NCI-H226 (cell line): ENCODE measurements at regions not wholly inside any gene's neighbourhood (a gene's known extent, or its start where the extent isn't known, plus 50 kb on each side); places are given as distances from the start of the nearest gene placed in this dataset.

Experiments
- DNase-seq: peaks from one replicate; pipeline ENCODE4 v3.0.0-alpha.2; 2015

DNA sequence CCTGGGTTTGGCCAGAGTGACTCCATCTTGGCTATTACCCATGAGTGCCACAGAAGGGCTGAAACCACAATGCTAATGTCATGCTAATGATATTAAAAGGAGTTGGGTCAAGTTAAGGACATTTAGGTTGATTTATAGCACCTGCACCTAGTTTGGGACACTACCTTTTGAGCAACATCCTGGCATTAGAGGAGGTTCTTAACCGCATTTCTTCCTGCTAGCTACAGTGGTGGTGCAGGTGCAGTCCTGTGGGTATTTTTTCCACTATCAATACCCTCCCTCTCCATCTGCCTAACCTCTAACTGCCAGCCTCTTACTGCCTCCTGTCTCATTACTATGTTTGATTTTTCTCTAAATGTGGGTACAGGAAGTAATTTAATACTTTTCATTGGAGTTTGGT lies 1276.1 kb downstream of the FSTL5 start:
- DNase-seq: no peak

DNA sequence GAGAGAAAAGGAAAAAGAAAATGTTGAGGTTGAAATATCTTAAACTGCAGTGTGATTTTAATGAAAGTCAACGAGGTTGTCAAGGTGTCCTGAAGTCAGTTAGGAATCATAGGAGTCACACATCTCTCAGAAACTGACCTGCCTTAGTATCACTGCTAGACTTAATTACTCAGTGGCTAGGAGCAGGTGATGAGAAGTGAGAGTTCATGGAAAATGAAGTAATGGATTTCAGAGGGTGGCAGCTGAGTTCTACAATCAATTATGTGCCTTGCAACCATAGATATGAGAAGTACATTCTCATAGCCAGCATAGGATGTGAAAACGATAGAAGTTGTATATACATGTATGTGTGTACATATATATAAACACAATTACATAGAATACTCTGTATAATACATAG lies 1269.7 kb downstream of the FSTL5 start:
- DNase-seq: no peak

DNA sequence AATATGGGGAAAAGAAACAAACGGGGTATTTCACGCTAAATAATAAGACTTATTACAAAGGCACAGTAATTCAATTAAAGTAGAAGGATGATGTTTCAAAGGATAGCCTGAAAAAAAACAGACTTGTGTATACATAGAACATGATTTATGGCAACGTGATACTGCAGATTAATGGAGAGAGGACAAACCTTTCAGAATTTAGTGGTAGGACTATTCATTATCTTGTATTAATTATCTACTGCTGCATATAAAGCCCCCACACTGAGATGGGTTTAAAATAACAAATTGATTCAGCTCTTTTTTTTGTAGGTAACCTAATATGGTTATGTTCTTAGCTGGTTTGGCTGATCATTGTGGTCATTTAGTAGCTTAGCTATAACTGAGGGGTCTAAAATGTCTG lies 1269.0 kb downstream of the FSTL5 start:
- no peak for DNase-seq

DNA sequence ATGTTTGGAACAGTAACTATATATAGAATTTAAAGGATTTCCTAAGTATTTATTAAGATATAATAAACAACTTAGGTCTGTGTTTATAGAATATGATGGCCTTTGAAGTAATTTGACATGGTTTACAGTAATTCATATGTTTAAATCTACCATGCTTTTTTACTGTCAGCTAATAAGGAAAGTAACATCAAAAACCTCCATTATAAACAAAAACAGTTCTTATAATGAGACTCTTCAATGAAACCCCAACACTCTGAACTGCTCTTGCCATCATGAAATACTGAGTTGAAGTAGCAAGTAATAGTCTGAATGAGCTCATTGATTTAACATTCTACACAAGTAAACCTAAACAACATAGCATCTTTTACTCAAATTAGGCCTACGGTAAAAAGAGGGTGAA lies 1236.5 kb downstream of the FSTL5 start:
- DNase-seq: no peak

DNA sequence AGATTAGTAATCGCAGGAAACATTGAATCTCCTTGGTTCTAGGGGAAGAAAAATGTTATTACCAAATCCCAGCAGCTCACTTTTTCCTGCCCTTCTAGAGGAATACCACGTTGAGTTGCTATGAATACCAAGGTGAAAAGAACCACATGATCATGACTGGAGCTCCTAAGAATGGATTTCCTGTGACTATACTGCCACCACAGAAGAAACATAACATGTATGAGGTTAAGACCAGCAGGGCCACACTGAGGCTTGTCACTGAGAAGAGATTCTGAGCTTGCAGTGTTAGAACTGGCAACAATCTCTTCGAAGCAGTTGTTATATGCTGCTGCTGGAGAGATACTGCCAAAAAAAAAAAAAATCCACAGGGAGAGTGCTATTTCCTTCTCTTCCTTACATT lies 1235.3 kb downstream of the FSTL5 start:
- no peak for DNase-seq

DNA sequence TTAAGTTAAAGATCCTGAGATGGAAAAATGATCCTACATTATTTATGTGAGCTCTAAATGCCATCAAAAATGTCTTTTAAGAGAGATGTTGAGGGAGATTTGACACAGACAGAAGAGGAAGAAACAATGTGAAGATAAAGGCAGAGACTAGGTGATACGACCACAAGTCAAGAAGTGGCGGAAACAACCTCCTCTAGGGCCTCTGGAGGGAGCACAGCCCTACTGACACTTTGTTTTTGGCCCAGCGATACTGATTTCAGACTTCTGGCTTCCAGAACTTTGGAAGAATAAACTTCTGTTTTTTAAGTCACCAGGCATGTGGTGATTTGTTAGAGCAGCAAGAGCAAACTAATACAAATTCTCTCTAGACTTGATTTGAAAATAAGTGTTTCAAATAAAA lies 1216.1 kb downstream of the FSTL5 start:
- DNase-seq: no peak

DNA sequence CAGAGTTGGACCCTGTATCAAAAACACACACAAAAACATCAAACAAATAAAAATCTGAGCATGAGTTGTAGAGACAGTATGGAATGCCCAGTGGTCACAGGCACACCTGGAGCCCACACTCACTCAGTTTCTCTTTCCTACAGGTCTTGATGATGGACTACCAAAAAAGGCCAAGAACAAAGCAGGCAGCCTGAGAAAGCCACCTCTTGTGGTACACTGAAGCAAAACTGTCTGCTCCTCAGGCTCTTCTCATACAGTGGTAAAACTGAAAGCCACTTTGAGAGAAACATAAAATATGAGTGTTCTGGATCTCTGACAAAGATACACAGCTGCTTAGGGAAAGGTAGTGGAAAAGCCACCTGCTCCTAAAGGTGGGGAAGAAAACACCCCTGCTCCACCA lies 1206.9 kb downstream of the FSTL5 start:
- DNase-seq: no peak

DNA sequence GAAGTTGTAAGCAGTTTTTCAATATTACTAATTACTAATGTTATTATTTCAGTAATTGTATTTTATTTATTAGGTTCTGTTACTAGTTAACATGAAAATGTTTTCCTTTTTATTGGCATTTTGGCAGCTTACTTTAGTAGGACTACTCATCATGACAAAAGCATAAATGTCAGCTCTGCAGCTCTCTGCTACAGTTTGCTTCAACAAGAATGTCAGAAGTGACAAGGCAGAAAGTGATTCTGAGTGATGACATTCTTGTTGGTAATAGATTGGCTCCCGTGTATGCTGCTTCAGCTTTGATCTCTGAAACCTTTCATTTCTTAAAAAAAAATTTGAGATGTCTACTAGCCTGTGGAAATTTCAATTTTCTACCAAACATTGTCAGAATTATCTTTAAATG lies 1193.9 kb downstream of the FSTL5 start:
- no peak for DNase-seq

DNA sequence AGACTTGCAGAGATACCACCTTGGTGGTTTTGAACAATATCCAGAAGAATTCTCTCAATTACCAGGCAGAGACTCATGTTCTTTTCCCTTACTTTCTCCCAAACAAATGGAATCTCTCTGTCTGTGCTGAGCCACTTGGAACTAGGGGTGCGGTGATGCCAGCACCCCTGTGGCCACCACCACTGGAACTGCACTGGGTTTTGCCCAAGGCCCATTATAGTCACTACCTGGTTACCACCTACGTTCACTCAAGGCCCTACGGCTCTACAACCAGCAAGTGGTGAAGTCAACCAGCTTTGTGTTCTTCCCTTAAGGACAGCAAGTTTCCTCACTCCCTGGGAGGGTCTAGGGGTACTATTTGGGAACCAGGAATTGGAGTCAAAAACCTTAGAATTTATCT lies 1183.7 kb downstream of the FSTL5 start:
- DNase-seq: no peak

DNA sequence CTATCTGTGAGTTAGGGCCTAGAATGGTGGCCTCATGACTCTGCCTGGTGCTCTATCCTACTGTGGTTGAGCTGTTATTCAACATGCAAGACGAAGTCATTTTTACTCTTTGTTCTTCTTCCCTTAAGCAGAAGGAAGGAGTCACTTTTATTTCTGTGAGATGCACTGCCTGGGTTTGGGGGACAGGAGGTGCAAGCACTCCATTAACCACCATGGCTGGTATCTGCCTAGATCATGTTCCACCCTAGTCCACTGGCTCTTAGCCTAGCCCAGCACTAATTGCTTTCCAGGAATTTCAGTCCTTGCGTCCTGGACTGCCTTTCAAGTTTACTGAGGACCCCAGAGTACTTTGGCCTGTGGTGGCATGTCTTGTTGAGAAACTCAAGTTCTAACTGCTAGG lies 1182.7 kb downstream of the FSTL5 start:
- no peak for DNase-seq

DNA sequence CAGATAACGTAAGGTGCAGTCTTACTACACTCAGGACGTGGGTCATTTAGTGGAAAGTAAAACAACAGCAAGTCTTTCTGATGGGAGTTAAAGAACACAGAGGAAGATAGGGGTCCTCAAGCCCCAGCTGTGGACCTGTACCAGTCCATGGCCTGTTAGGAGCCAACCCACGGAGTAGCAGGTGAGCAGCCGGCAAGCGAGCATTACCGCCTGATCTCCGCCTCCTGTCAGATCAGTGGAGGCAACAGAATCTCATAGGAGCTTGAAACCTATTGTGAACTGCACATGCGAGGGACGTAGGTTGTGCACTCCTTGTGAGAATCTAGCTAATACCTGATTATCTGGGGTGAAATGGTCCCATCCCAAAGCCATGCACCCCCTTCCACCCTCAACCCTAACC lies 1180.8 kb downstream of the FSTL5 start:
- DNase-seq: no peak

DNA sequence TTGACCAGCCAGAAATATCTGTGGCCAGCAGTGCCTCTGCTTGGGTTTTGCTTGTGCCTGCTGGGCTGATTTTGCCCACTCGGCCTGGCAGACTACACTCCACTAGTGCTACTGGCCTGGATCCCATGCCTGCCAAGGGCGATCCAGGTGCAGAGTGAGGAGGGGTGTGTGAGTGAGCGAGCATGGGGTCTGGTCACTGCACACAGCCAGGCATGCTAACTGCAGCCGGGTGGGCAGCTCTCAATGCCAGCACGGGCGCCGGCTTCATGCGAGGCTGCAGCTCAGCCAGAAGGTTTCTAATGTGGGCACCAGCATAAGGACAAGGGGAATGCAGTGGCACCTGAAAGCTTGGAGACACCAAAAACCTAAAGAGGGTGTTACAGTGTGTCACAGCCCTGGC lies 1161.4 kb downstream of the FSTL5 start:
- no peak for DNase-seq

DNA sequence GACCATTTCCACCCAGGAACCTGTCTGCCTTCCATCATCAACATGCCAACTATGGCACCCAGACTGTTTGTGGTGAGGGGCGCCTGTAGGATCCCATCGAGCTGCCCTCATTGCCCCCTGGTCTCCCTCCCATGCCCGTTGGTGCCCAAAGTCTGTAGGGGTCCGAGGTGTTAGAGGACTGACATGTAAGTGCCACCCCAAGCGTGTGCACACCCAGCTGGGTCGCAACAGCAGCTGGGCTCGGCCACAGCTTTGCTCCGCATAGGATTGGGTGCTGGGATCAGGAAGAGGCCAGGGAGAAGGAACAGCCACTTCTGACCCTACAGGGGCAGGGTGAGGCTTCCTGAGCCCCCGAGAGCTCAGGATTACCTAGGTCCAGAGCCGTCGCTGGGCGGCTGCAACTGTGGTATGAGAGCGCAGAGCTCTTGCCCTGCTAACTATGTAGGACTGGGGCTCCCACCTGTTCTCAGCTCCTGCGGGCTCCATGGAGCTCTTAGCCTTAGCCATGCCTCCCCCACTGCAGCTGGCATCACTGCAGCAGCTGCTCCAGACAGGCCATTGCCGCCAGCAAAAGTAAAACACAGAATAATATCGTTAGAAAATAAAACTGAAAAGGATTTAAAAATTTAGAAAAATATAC lies 1160.3 kb downstream of the FSTL5 start:
- no peak for DNase-seq

DNA sequence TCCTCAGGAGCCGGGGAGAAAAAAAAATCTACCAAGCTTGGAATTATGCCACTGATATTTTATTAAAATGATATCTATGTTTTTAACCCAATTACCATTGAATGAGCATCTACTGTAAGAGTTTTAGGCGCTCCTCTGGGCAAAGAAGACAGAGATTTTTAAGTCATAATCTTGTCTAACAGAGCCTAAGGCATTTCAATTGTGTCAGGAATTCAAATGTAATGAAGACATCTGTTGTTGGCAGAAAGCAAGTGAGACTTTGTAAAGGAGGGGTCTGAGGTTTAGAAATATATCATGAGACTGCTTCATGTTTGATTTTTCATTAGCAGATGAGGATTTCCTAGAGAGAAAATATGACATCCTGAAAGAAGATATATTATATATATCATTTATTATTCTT lies 1158.1 kb downstream of the FSTL5 start:
- no peak for DNase-seq

DNA sequence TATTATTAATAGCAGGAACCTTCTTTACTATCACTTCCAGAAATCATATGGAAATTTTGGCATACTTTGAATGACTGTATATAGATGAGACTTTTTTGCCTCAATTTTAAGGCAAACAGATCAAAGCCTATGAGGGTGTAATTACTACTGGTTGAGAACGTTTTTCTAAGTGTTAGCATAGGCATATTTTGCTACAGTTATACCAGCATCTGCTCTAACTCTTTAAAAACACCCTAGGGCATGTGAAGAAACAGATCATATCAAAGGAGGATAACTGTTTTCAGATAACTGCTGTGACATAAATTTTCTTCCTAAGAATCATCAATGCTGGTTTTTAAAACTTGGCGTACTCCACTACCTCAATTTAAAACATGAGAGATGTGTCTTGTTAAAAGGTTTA lies 1155.3 kb downstream of the FSTL5 start:
- DNase-seq: no peak

DNA sequence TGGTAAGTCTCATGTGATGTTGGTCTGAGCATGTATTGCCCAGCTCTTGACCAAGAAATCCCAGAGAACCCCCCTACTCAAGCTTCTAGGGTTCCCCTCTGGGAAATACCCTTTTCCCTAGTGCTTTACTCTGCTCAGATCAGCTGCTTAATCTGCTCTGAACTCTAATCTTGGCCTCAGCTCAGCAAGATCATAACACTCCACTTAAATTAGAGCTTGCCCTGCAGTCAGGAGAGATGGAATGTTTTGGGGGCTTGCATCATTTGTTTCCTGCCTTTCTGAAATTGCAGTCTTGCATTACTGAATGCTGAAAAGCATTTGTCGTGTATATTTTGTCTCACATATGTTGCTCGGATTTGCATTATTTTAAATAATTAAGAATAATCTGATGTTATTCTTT lies 1153.6 kb downstream of the FSTL5 start:
- DNase-seq: no peak
